ENCODE measurements at regions not wholly inside any gene's neighbourhood (a gene's known extent, or its start where the extent isn't known, plus 50 kb on each side); places are given as distances from the start of the nearest gene placed in this dataset.

GRCh38 chrX:22395372-22395771 lies 122.7 kb downstream of the CBLL2 start:
- no peak for DNase-seq (ENCODE audit: low read depth in 2 of 2)

- no peak for DNase-seq (ENCODE audit: low read depth in 2 of 2)
Observed at GRCh38 chrX:22396408-22396807, 123.7 kb downstream of the CBLL2 start.

GRCh38 chrX:22397566-22397965 lies 124.9 kb downstream of the CBLL2 start:
- peak in 1 of 2 experiments; percentile 33 for DNase-seq (ENCODE audit: low read depth in 2 of 2)

- DNase-seq (ENCODE audit: low read depth in 2 of 2), result no peak
Observed at GRCh38 chrX:22399437-22400192, 126.9 kb downstream of the CBLL2 start.

DNA sequence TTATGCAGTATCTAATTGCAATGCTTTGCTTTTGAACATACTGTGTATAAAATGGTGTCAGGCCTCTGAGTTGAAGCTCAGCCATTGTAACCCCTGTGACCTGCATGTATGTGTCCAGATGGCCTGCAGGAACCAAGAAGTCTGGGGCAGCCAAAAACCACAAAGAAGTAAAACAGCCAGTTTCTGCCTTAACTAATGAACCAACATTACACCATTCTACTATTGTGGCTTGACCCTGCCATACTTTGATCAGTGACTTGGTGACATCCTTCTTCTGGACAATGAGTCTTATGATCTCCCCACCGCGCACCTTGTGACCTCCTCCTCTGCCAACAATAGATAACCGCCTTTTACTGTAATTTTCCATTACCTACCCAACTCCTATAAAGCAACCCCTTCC lies 131.6 kb downstream of the CBLL2 start:
- no peak for DNase-seq (ENCODE audit: low read depth in 2 of 2)

DNA sequence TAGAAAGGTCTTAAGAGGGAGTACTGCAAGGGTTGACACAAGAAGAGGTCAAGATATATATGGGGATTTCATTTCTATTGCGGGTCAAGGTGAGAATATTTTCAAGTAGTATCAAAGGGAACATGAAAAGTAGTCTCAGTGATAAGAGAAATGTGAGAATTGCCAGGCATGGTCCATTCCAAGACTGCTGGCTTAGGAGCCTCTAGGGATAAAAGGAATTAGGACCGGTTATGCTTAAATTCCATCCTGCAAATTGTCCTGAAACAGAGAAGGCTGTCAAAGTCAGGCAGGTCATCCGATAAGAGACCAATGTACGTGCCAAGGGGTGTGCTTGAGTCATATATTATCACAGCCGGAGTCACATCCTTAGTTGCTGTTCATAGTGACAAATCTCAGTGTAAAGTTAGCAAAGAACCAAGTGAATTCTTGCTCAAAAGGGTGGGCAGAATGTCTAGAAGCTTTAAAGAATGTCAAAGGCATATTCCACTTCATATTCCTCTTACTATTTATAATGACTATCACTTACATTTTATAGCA lies 133.6 kb downstream of the CBLL2 start:
- DNase-seq (ENCODE audit: low read depth in 2 of 2), result no peak

GRCh38 chrX:22409418-22409817 lies 136.7 kb downstream of the CBLL2 start:
- DNase-seq (ENCODE audit: low read depth in 2 of 2), result no peak

DNA sequence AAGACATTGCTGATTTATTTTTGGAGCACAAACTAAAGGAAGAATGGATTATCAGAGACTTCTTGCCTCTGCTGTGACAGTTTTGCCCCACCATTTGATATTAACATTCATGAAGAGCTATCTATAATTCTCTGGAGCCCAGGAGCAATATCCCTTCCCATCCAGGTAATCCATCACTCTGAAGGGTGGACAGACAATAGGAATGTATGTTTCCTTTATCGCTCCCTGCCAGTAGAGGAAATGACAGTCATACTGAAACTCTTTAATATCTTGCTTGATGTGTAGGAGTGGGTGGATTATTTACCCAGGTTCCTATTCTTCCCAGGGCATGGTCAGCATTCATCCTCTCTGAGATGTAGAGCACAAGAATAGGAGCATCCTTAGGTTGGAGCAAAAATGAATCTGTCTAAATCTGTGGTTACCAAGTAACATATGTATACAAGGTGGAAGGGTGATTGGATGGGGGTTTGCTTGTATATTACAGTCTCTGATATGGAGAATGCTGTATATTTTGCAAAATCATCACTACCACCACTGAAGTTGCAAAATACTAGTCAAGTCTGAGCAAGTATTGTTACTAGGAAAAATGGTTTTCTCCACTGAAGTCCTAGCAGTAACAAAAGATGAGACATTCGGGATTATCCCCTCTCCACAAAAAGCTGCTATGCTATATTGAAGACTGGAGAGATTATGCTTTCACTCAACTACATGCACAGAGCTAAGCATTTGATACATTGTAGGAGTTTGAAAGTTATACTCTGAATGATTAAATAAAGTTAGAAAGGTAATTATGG lies 151.6 kb downstream of the CBLL2 start:
- DNase-seq (ENCODE audit: low read depth in 2 of 2), result no peak

DNA sequence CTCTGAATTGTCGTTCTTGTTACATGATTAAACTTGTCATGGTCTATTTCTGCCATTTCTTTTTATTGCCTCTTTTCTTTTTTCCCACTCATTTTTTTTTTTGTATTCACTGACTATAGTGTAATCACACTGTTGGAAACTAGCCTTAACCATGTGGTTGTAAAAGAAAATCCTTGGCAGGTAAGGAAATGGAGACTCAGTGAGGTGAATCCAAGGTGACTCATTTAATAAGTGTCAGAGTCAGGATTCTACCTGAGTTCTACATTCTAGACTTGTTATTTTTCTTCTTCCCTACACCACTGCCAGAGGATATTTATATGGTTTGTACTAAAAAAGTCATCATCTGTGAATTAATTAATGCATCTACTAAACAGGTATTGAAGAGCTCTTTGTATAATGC lies 152.2 kb downstream of the CBLL2 start:
- no peak for DNase-seq (ENCODE audit: low read depth in 2 of 2)

GRCh38 chrX:22429704-22430103 lies 157.0 kb downstream of the CBLL2 start:
- no peak for DNase-seq (ENCODE audit: low read depth in 2 of 2)

- DNase-seq (ENCODE audit: low read depth in 2 of 2), result no peak
Observed at GRCh38 chrX:22430701-22431100, 158.0 kb downstream of the CBLL2 start.

GRCh38 chrX:22433292-22434070 lies 160.8 kb downstream of the CBLL2 start:
- no peak for DNase-seq (ENCODE audit: low read depth in 2 of 2)

DNA sequence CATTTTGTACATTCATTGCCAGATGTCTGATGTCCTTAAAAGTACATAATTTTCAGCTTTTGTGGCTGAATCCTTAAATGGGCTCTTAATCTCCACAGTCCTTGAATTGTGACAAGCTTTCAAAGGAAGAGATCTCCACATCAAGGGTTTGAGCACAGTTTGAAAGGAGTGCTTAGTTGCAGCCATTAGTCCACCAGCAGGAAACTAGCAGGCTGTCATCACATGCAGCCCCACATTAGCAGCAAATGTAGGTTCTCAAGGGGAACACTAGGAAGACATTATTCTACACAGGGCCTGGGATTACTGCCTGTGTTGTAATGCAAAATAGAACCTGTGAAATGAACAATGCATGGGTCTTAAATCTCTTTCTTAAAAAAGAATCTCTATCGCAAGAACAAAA lies 173.2 kb downstream of the CBLL2 start:
- DNase-seq (ENCODE audit: low read depth in 2 of 2), result no peak

GRCh38 chrX:22462959-22463358 lies 190.2 kb downstream of the CBLL2 start:
- no peak for DNase-seq (ENCODE audit: low read depth in 2 of 2)

- no peak for DNase-seq (ENCODE audit: low read depth in 2 of 2)
Observed at GRCh38 chrX:22467571-22467970, 194.9 kb downstream of the CBLL2 start.

GRCh38 chrX:22481436-22481835 lies 208.7 kb downstream of the CBLL2 start:
- no peak for DNase-seq (ENCODE audit: low read depth in 2 of 2)

- no peak for DNase-seq (ENCODE audit: low read depth in 2 of 2)
Observed at GRCh38 chrX:22486296-22486695, 213.6 kb downstream of the CBLL2 start.

GRCh38 chrX:22516893-22517292 lies 244.2 kb downstream of the CBLL2 start:
- no peak for DNase-seq (ENCODE audit: low read depth in 2 of 2)

DNA sequence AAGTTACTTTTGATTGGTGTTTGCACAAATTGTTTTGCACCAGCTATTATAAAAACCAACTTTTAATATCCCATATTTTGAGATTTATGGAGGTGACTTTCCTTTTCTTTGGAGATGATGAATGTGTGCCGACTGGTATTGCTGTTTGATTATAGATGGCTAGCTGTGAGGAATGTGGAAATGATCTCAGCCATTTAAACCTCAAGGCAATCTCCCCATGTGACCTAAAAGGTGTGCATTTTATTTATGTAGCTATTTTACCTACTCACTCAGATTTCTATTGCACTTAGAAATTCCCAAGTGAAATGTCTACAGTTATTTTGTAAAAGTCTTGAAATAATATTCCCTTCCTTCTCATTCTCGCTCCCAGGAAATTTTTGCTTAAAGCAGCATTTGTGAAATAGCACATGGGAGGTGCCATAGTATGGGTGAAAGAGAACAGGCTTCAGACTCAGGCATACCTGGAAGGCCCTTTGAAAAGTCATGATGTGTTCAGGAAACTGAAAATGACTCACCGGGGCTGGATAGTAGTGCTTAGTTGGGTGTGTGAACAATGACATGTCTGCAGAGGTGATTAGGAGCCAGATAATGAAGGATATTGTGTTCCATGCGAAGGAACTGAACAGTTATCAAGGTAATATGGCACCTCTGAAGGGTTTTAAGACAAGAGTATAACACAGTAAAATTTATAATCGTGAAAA lies 247.6 kb downstream of the CBLL2 start:
- no peak for DNase-seq (ENCODE audit: low read depth in 2 of 2)

DNA sequence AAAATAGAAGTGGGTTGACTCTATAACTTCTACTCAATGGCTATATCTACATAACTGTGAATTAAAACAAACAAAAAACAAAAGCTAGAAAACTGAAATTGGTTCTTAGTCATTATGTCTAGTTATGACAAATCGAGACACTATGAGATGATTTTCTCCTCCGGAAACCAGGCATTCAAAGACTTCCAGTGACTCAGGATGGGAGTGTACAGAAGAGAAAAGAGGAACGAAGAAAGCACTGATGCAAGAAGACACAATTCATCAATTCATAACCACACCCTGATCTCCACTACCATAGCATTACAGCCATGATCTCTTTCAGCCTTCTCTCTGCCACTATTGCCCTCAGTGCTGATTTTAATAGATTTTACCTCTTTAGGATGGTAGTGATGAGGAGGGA lies 253.6 kb downstream of the CBLL2 start:
- DNase-seq (ENCODE audit: low read depth in 2 of 2), result peak; percentile 28 to 33

DNA sequence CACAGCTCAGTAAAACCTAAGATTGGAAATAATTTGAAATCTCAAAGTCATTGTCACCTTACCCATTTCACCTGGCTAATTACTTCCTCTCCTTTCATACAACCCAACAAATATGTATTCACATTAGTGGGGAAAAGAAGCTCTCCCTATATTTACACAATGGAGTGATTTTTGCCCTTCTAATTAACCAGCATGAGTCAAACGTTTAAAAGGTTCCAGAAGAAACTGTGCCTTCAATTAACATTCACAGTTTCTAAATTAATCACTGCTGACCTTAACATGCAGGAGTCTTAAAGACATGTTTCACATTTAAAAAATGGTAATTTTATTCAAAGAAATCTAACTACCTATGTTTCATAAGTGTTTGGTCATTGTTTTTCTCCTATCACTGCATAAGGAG lies 254.6 kb downstream of the CBLL2 start:
- no peak for DNase-seq (ENCODE audit: low read depth in 2 of 2)

DNA sequence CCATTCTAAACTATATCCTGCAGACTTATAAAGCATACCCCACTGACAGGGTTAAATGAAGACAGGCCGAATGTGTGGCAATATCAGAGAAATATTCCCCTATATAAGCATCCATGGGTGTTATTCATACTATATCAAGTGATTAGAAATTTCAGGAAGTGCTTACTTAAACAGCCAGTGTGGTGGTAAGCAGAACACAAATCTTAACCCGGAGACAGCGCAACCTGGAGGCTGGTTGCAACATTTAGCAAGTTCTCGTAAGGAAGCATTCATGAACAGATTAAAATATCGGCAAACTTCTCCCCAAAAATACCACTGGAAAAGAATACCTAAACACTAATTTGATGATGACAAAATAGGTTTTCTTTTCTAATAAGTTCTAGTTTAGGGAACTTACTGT lies 261.2 kb downstream of the CBLL2 start:
- DNase-seq (ENCODE audit: low read depth in 2 of 2), result no peak

Data from fibroblast of skin of left biceps (primary cell).